T-cell (primary cell): ENCODE measurements at regions not wholly inside any gene's neighbourhood (a gene's known extent, or its start where the extent isn't known, plus 50 kb on each side); places are given as distances from the start of the nearest gene placed in this dataset.
"Not testable (repeated sequence)": the region's sequence is repeated elsewhere in the genome, so short reads cannot be mapped to it uniquely, and the experiment has no call there.

Experiments
- ATAC-seq, 4 experiments: fragments of 200-7000 bp in 3 of 4; fragments of 150-1000 bp in 1 of 4; cut with Tn5 transposase; replicated peaks in 1 of 4; 1 replicate in 3 of 4; 2 replicates in 1 of 4; pipeline ENCODE4 v1.10.0; 2021; ENCODE audit warnings: moderate library complexity in 3 of 4, mild to moderate bottlenecking in 2 of 4, moderate number of reproducible peaks in 1 of 4
- CTCF ChIA-PET, 2 donors: fragments of 300-600 bp; sonication (Branson Sonifier 250); formaldehyde crosslinking; loops; one replicate each; lab custom pipeline; 2022; ENCODE audit warnings: antibody characterized with exemption in 2 of 2; lab: Charles Lee
- POLR2A ChIA-PET, 2 donors: fragments of 300-600 bp; sonication (Branson Sonifier 250); formaldehyde crosslinking; loops; one replicate each; lab custom pipeline; 2022; ENCODE audit warnings: antibody characterized with exemption in 2 of 2; lab: Charles Lee
- DNase-seq, 35 experiments: peaks; one replicate each; pipeline versions ENCODE4 v3.0.0 to v3.0.0-alpha.2; 2013 to 2023
- H3K27ac ChIP-seq: one replicate; pipeline ENCODE4 v1.5.1; 2013; ENCODE audit warnings: low read length
- H3K27me3 ChIP-seq, 2 experiments: replicated peaks in 1 of 2; 1 replicate in 1 of 2; 2 replicates in 1 of 2; pipeline versions ENCODE4 v1.6.1 to v1.7.0; 2013; ENCODE audit warnings: low read length in 1 of 2, mixed read lengths in 1 of 2; ENCODE audit not compliant: control insufficient read depth in 2 of 2, insufficient read depth in 2 of 2; ENCODE audit errors: extremely low read depth in 1 of 2
- H3K36me3 ChIP-seq, 2 donors: 1 replicate in 1 of 2; 2 replicates in 1 of 2; pipeline versions ENCODE4 v1.6.1 to v1.7.0; 2013; ENCODE audit warnings: low read length in 1 of 2; ENCODE audit not compliant: control insufficient read depth in 2 of 2, insufficient read depth in 1 of 2; ENCODE audit errors: extremely low read depth in 1 of 2
- H3K4me1 ChIP-seq, 2 experiments: 1 replicate in 1 of 2; 2 replicates in 1 of 2; pipeline versions ENCODE4 v1.6.1 to v1.7.0; 2013; ENCODE audit warnings: low read length in 2 of 2, mixed read lengths in 1 of 2; ENCODE audit not compliant: insufficient read depth in 2 of 2, control insufficient read depth in 1 of 2; ENCODE audit errors: extremely low read depth in 1 of 2
- H3K4me3 ChIP-seq, 2 donors: 1 replicate in 1 of 2; 2 replicates in 1 of 2; pipeline versions ENCODE4 v1.5.1 to v1.7.0; 2013; ENCODE audit warnings: mild to moderate bottlenecking in 2 of 2, low read length in 1 of 2, moderate library complexity in 1 of 2; ENCODE audit not compliant: control insufficient read depth in 1 of 2; ENCODE audit errors: extremely low read depth in 1 of 2
- H3K9me3 ChIP-seq: 2 replicates; pipeline ENCODE4 v1.7.0; 2013
- H3K27ac Mint-ChIP-seq, 2 donors: one replicate each; pipeline ENCODE4 v1.8.0; 2020 to 2021; ENCODE audit warnings: mild to moderate bottlenecking in 2 of 2, mixed read lengths in 2 of 2
- H3K27me3 Mint-ChIP-seq, 2 donors: one replicate each; pipeline ENCODE4 v1.8.0; 2021 to 2022; ENCODE audit warnings: mixed read lengths in 2 of 2
- H3K36me3 Mint-ChIP-seq: one replicate; pipeline ENCODE4 v1.8.0; 2021; ENCODE audit warnings: mixed read lengths
- H3K4me1 Mint-ChIP-seq, 3 donors: one replicate each; pipeline ENCODE4 v1.8.0; 2020 to 2022; ENCODE audit warnings: mixed read lengths in 3 of 3, mild to moderate bottlenecking in 1 of 3
- H3K4me3 Mint-ChIP-seq, 3 donors: one replicate each; pipeline ENCODE4 v1.8.0; 2020 to 2022; ENCODE audit warnings: mild to moderate bottlenecking in 3 of 3, mixed read lengths in 3 of 3, moderate library complexity in 3 of 3
- H3K9me3 Mint-ChIP-seq, 3 donors: one replicate each; pipeline ENCODE4 v1.8.0; 2020 to 2022; ENCODE audit warnings: mixed read lengths in 3 of 3
- WGBS: methylation state at CpG from one replicate; pipeline ENCODE4 v1.1.5; 2013; ENCODE audit warnings: missing lambda C conversion rate; ENCODE audit not compliant: insufficient coverage; 5-methylcytosine and 5-hydroxymethylcytosine counted together

GRCh38 chr15:45821390-45821789 lies 186.6 kb downstream of the SQOR start:
- H3K4me1 ChIP-seq: no peaks in the 10 kb centered on the region
- H3K4me1 Mint-ChIP-seq: no peaks in the 10 kb centered on the region
- no peaks in the 10 kb centered on the region for H3K9me3 ChIP-seq
- POLR2A ChIA-PET: no interaction called here
- H3K9me3 Mint-ChIP-seq: peaks cover 4 to 17% (median 15%) of the 10 kb centered on the region in 3 donors
- CTCF ChIA-PET: no interaction called here
- no peaks in the 10 kb centered on the region for H3K36me3 Mint-ChIP-seq
- no peak overlapping the region for H3K4me3 ChIP-seq
- no peak overlapping the region for H3K27ac Mint-ChIP-seq
- ATAC-seq (no peak), DNase-seq (no peak)
- H3K27ac ChIP-seq: no peak overlapping the region
- H3K36me3 ChIP-seq: no peaks in the 10 kb centered on the region
- H3K4me3 Mint-ChIP-seq: no peak overlapping the region
- H3K27me3 Mint-ChIP-seq: peaks cover 14 to 16% of the 10 kb centered on the region in 2 donors
- H3K27me3 ChIP-seq: peaks cover 0 to 10% of the 10 kb centered on the region in 2 experiments
- WGBS: 80% methylated on average over 1 of the region's 3 CpGs

- ATAC-seq, H3K4me3 Mint-ChIP-seq, CTCF ChIA-PET, H3K27ac ChIP-seq, DNase-seq, H3K4me1 ChIP-seq, H3K27ac Mint-ChIP-seq, POLR2A ChIA-PET, H3K36me3 Mint-ChIP-seq, H3K36me3 ChIP-seq, H3K9me3 ChIP-seq, H3K4me3 ChIP-seq, H3K4me1 Mint-ChIP-seq: not testable (repeated sequence)
- peaks cover 14 to 16% of the 10 kb centered on the region in 2 donors for H3K27me3 Mint-ChIP-seq
- H3K27me3 ChIP-seq: peaks cover 0 to 10% of the 10 kb centered on the region in 2 experiments
- WGBS: 56% methylated on average over 1 of the region's 4 CpGs
- H3K9me3 Mint-ChIP-seq: peaks cover 4 to 11% (median 5%) of the 10 kb centered on the region in 3 donors
Observed at GRCh38 chr15:45822968-45823367, 188.1 kb downstream of the SQOR start.

- Histone ChIP-seq H3K9me3 (no peaks in the 10 kb centered on the region), H3K27me3 (peaks cover 0 to 4% of the 10 kb centered on the region in 2 experiments), H3K27ac (no peak overlapping the region), H3K4me1 (no peaks in the 10 kb centered on the region), H3K4me3 (no peak overlapping the region), H3K36me3 (no peaks in the 10 kb centered on the region)
- no peak overlapping the region for H3K4me3 Mint-ChIP-seq
- peaks cover 8 to 9% of the 10 kb centered on the region in 2 donors for H3K27me3 Mint-ChIP-seq
- POLR2A ChIA-PET: no interaction called here
- H3K4me1 Mint-ChIP-seq: no peaks in the 10 kb centered on the region
- ATAC-seq (no peak), DNase-seq (no peak)
- H3K36me3 Mint-ChIP-seq: no peaks in the 10 kb centered on the region
- H3K9me3 Mint-ChIP-seq: peaks cover 5 to 11% (median 5%) of the 10 kb centered on the region in 3 donors
- H3K27ac Mint-ChIP-seq: no peak overlapping the region
- 82% methylated on average over 4 of the region's 4 CpGs for WGBS
- CTCF ChIA-PET: no interaction called here
Observed at GRCh38 chr15:45827275-45827674, 192.4 kb downstream of the SQOR start.

- Mint-ChIP-seq H3K4me3 (no peak overlapping the region), H3K36me3 (no peaks in the 10 kb centered on the region), H3K9me3 (peaks cover 5 to 11% (median 5%) of the 10 kb centered on the region in 3 donors), H3K4me1 (no peaks in the 10 kb centered on the region), H3K27me3 (peaks cover 4 to 5% of the 10 kb centered on the region in 2 donors), H3K27ac (no peak overlapping the region)
- ATAC-seq (no peak), DNase-seq (no peak)
- WGBS: no CpG with 5 or more reads among the region's 4 CpGs
- no peaks in the 10 kb centered on the region for H3K9me3 ChIP-seq
- no peak overlapping the region for H3K27ac ChIP-seq
- H3K27me3 ChIP-seq: peaks cover 0 to 4% of the 10 kb centered on the region in 2 experiments
- no peaks in the 10 kb centered on the region for H3K4me1 ChIP-seq
- no peak overlapping the region for H3K4me3 ChIP-seq
- POLR2A ChIA-PET: no interaction called here
- CTCF ChIA-PET: no interaction called here
- no peaks in the 10 kb centered on the region for H3K36me3 ChIP-seq
Observed at GRCh38 chr15:45827766-45828165, 192.9 kb downstream of the SQOR start.

- H3K36me3 Mint-ChIP-seq: no peaks in the 10 kb centered on the region
- Histone ChIP-seq H3K4me3 (no peak overlapping the region), H3K27me3 (no peaks in the 10 kb centered on the region), H3K36me3 (no peaks in the 10 kb centered on the region), H3K4me1 (no peaks in the 10 kb centered on the region), H3K27ac (no peak overlapping the region), H3K9me3 (no peaks in the 10 kb centered on the region)
- POLR2A ChIA-PET: no interaction called here
- ATAC-seq (no peak), DNase-seq (no peak)
- H3K4me3 Mint-ChIP-seq: no peak overlapping the region
- CTCF ChIA-PET: interaction anchor here in 1 of 2 donors (0.6 kb wide), 1 partner anchor 112 kb away, joined by 3 read pairs; no protein-coding TSS in a partner anchor
- H3K27ac Mint-ChIP-seq: no peak overlapping the region
- no peaks in the 10 kb centered on the region for H3K27me3 Mint-ChIP-seq
- peaks cover 0 to 6% (median 5%) of the 10 kb centered on the region in 3 donors for H3K9me3 Mint-ChIP-seq
- 76% methylated on average over 13 of the region's 15 CpGs for WGBS
- H3K4me1 Mint-ChIP-seq: no peaks in the 10 kb centered on the region
Observed at GRCh38 chr15:45829336-45830153, 194.7 kb downstream of the SQOR start.

GRCh38 chr15:45831787-45832186 lies 197.0 kb downstream of the SQOR start:
- no peak overlapping the region for H3K4me3 ChIP-seq
- H3K4me1 ChIP-seq: no peaks in the 10 kb centered on the region
- no peaks in the 10 kb centered on the region for H3K36me3 Mint-ChIP-seq
- ChIA-PET POLR2A (no interaction called here), CTCF (no interaction called here)
- H3K9me3 ChIP-seq: no peaks in the 10 kb centered on the region
- no peaks in the 10 kb centered on the region for H3K27me3 Mint-ChIP-seq
- no peaks in the 10 kb centered on the region for H3K27me3 ChIP-seq
- H3K36me3 ChIP-seq: no peaks in the 10 kb centered on the region
- no peak overlapping the region for H3K27ac ChIP-seq
- WGBS: no CpG with 5 or more reads among the region's 6 CpGs
- DNase-seq (no peak), ATAC-seq (no peak)
- H3K27ac Mint-ChIP-seq: no peak overlapping the region
- peaks cover 0 to 6% (median 5%) of the 10 kb centered on the region in 3 donors for H3K9me3 Mint-ChIP-seq
- no peaks in the 10 kb centered on the region for H3K4me1 Mint-ChIP-seq
- H3K4me3 Mint-ChIP-seq: no peak overlapping the region
